ENCODE measurements at regions not wholly inside any gene's neighbourhood (a gene's known extent, or its start where the extent isn't known, plus 50 kb on each side); places are given as distances from the start of the nearest gene placed in this dataset.

GRCh38 chr18:8458546-8459215, 150.6 kb upstream of the RAB12 start:
- FAIRE-seq (no peak), DNase-seq (ENCODE audit: low spot score in 2 of 2) (no peak)

- FAIRE-seq: no peak
- no peak for DNase-seq (ENCODE audit: low spot score in 2 of 2)
Observed at GRCh38 chr18:8460748-8461147, 148.5 kb upstream of the RAB12 start.

- FAIRE-seq (no peak), DNase-seq (ENCODE audit: low spot score in 2 of 2) (no peak)
Observed at GRCh38 chr18:8461544-8461943, 147.7 kb upstream of the RAB12 start.

- no peak for FAIRE-seq
- DNase-seq (ENCODE audit: low spot score in 2 of 2): no peak
Observed at GRCh38 chr18:8462651-8463185, 146.5 kb upstream of the RAB12 start.

GRCh38 chr18:8463791-8464190, 145.4 kb upstream of the RAB12 start:
- FAIRE-seq (no peak), DNase-seq (ENCODE audit: low spot score in 2 of 2) (no peak)

GRCh38 chr18:8468191-8468590, 141.0 kb upstream of the RAB12 start:
- FAIRE-seq (no peak), DNase-seq (ENCODE audit: low spot score in 2 of 2) (no peak)

- FAIRE-seq (no peak), DNase-seq (ENCODE audit: low spot score in 2 of 2) (no peak)
Observed at GRCh38 chr18:8468921-8469335, 140.3 kb upstream of the RAB12 start.

GRCh38 chr18:8469544-8470130, 139.6 kb upstream of the RAB12 start:
- DNase-seq (ENCODE audit: low spot score in 2 of 2) (no peak), FAIRE-seq (no peak)

- DNase-seq (ENCODE audit: low spot score in 2 of 2) (no peak), FAIRE-seq (no peak)
Observed at GRCh38 chr18:8471372-8471771, 137.9 kb upstream of the RAB12 start.

GRCh38 chr18:8474661-8475060, 134.6 kb upstream of the RAB12 start:
- FAIRE-seq (no peak), DNase-seq (ENCODE audit: low spot score in 2 of 2) (no peak)

- DNase-seq (ENCODE audit: low spot score in 2 of 2) (no peak), FAIRE-seq (no peak)
Observed at GRCh38 chr18:8477615-8478014, 131.6 kb upstream of the RAB12 start.

- peak; percentile 7 to 60 for DNase-seq (ENCODE audit: low spot score in 2 of 2)
- no peak for FAIRE-seq
Observed at GRCh38 chr18:8478166-8478967, 130.9 kb upstream of the RAB12 start.

GRCh38 chr18:8478968-8479370, 130.3 kb upstream of the RAB12 start:
- FAIRE-seq (no peak), DNase-seq (ENCODE audit: low spot score in 2 of 2) (no peak)

- FAIRE-seq: no peak
Observed at GRCh38 chr18:8479789-8480188, 129.4 kb upstream of the RAB12 start.

GRCh38 chr18:8480506-8481328, 128.5 kb upstream of the RAB12 start:
- DNase-seq (ENCODE audit: low spot score in 2 of 2) (peak; percentile 7 to 57), FAIRE-seq (no peak)

More at GRCh38 chr18:8479789-8480188, 129.4 kb upstream of the RAB12 start:
- DNase-seq (ENCODE audit: low spot score in 2 of 2): no peak

- no peak for FAIRE-seq
- DNase-seq (ENCODE audit: low spot score in 2 of 2): no peak
Observed at GRCh38 chr18:8484951-8485350, 124.3 kb upstream of the RAB12 start.

GRCh38 chr18:8489761-8490160, 119.5 kb upstream of the RAB12 start:
- no peak for FAIRE-seq
- no peak for DNase-seq (ENCODE audit: low spot score in 2 of 2)

- no peak for FAIRE-seq
- DNase-seq (ENCODE audit: low spot score in 2 of 2): no peak
Observed at GRCh38 chr18:8491516-8491915, 117.7 kb upstream of the RAB12 start.

GRCh38 chr18:8493141-8493540, 116.1 kb upstream of the RAB12 start:
- DNase-seq (ENCODE audit: low spot score in 2 of 2): no peak
- FAIRE-seq: no peak

- no peak for FAIRE-seq
- DNase-seq (ENCODE audit: low spot score in 2 of 2): no peak
Observed at GRCh38 chr18:8496186-8496585, 113.1 kb upstream of the RAB12 start.

- no peak for DNase-seq (ENCODE audit: low spot score in 2 of 2)
- no peak for FAIRE-seq
Observed at GRCh38 chr18:8498905-8499304, 110.3 kb upstream of the RAB12 start.
